HCT116 (cell line): ENCODE measurements at regions not wholly inside any gene's neighbourhood (a gene's known extent, or its start where the extent isn't known, plus 50 kb on each side); places are given as distances from the start of the nearest gene placed in this dataset.
"Not testable (repeated sequence)": the region's sequence is repeated elsewhere in the genome, so short reads cannot be mapped to it uniquely, and the experiment has no call there.

ENCODE experiments used
- ATAC-seq: fragments of 200-7000 bp; cut with Tn5 transposase; 2 replicates; pipeline ENCODE4 v1.9.1; 2020; ENCODE audit warnings: mild to moderate bottlenecking, moderate library complexity
- BruUV-seq: library from RNA; stranded (reverse); fragments of 400-500 nt; replicated peaks from 2 replicates; lab custom pipeline; 2021; lab: Mats Ljungman, UMichigan
- CTCF ChIA-PET: fragments of 300-600 bp; sonication (Branson Sonifier 250); formaldehyde crosslinking; loops from one replicate; lab custom pipeline; 2021; ENCODE audit warnings: antibody characterized with exemption; lab: Charles Lee
- POLR2A ChIA-PET: fragments of 300-600, 350-600 bp; sonication (Branson Sonifier 250); formaldehyde crosslinking; loops from one replicate; lab custom pipeline; 2021; ENCODE audit warnings: antibody characterized with exemption; lab: Charles Lee
- RAD21 ChIA-PET, 2 experiments: fragments of 300-600 bp; sonication (Branson Sonifier 250); formaldehyde crosslinking; loops; one replicate each; lab custom pipeline; 2023; ENCODE audit warnings: low total read pairs in 2 of 2; ENCODE audit not compliant: uncharacterized antibody in 2 of 2, unreplicated experiment in 2 of 2, low non-redundant PET in 1 of 2; lab: Charles Lee
- DNase-seq: peaks from one replicate; pipeline ENCODE4 v3.0.0-alpha.2; 2010; ENCODE audit warnings: low read depth, low spot score
- H2AFZ ChIP-seq: fragments of 200-600 bp; shearing (Covaris generic), sonication (generic); 2 replicates; pipeline ENCODE4 v1.6.1; 2017; ENCODE audit warnings: low read depth, mixed run types, mixed read lengths, antibody characterized with exemption, low read length; ENCODE audit not compliant: poor library complexity, severe bottlenecking
- H3K27ac ChIP-seq: 2 replicates; pipeline ENCODE4 v1.5.1; 2012; ENCODE audit warnings: low read depth, low read length
- H3K27me3 ChIP-seq: fragments of 200-600 bp; sonication (generic); 2 replicates; pipeline ENCODE4 v1.6.1; 2016; ENCODE audit warnings: mixed run types, low read length, mixed read lengths; ENCODE audit not compliant: insufficient read depth
- H3K36me3 ChIP-seq, 2 experiments: fragments of 200-500 bp in 1 of 2; fragments of 200-600 bp in 1 of 2; sonication (Bioruptor generic) in 1 of 2; sonication (generic) in 1 of 2; 2 replicates each; pipeline versions ENCODE4 v1.5.1 to v1.6.1; 2014 to 2016; ENCODE audit warnings: low read length in 2 of 2, inconsistent platforms in 1 of 2, mixed read lengths in 1 of 2, mixed run types in 1 of 2; ENCODE audit not compliant: insufficient read depth in 2 of 2, control insufficient read depth in 1 of 2
- H3K4me1 ChIP-seq, 2 experiments: fragments of 200-600 bp in 1 of 2; sonication (generic) in 1 of 2; 2 replicates each; pipeline versions ENCODE4 v1.5.1 to v1.6.1; 2012 to 2017; ENCODE audit warnings: low read length in 2 of 2, inconsistent platforms in 1 of 2, mild to moderate bottlenecking in 1 of 2, mixed read lengths in 1 of 2, mixed run types in 1 of 2, moderate library complexity in 1 of 2; ENCODE audit not compliant: insufficient read depth in 2 of 2, control insufficient read depth in 1 of 2
- H3K4me2 ChIP-seq: fragments of 200-600 bp; sonication (generic); 2 replicates; pipeline ENCODE4 v1.6.1; 2017; ENCODE audit warnings: mixed run types, low read length, mixed read lengths
- H3K4me3 ChIP-seq, 2 experiments: fragments of 200-600 bp in 1 of 2; sonication (generic) in 1 of 2; replicated peaks in 1 of 2; 2 replicates each; pipeline ENCODE4 v1.5.1; 2011 to 2016; ENCODE audit warnings: low read length in 2 of 2, control low read depth in 1 of 2, low read depth in 1 of 2, mild to moderate bottlenecking in 1 of 2, mixed read lengths in 1 of 2, mixed run types in 1 of 2
- H3K79me2 ChIP-seq: fragments of 200-600 bp; sonication (generic); 2 replicates; pipeline ENCODE4 v1.6.1; 2017; ENCODE audit warnings: mild to moderate bottlenecking, mixed run types, low read length, moderate library complexity, mixed read lengths; ENCODE audit not compliant: insufficient read depth
- H3K9ac ChIP-seq: fragments of 200-600 bp; sonication (generic); 2 replicates; pipeline ENCODE4 v1.6.1; 2016; ENCODE audit warnings: low read length, mixed read lengths
- H3K9me2 ChIP-seq: fragments of 200-600 bp; sonication (generic), shearing (Covaris generic); 2 replicates; pipeline ENCODE4 v1.6.1; 2017; ENCODE audit warnings: mixed run types, mild to moderate bottlenecking, moderate library complexity; ENCODE audit not compliant: insufficient read depth
- H3K9me3 ChIP-seq, 2 experiments: fragments of 200-500 bp in 1 of 2; fragments of 200-600 bp in 1 of 2; sonication (Bioruptor generic) in 1 of 2; sonication (generic) in 1 of 2; 2 replicates each; pipeline ENCODE4 v1.6.1; 2014 to 2017; ENCODE audit warnings: low read length in 2 of 2, mixed read lengths in 2 of 2, inconsistent platforms in 1 of 2, low read depth in 1 of 2, mild to moderate bottlenecking in 1 of 2, mixed run types in 1 of 2, moderate library complexity in 1 of 2; ENCODE audit not compliant: control insufficient read depth in 1 of 2, insufficient read depth in 1 of 2
- H4K20me1 ChIP-seq: fragments of 200-600 bp; sonication (generic), shearing (Covaris generic); 2 replicates; pipeline ENCODE4 v1.6.1; 2017; ENCODE audit warnings: mixed run types, mild to moderate bottlenecking, moderate library complexity; ENCODE audit not compliant: insufficient read depth
- CBX3 ChIP-seq: IDR thresholded peaks from 2 replicates; pipeline ENCODE4 v1.6.1; 2012; ENCODE audit warnings: low read depth
- EGR1 ChIP-seq: IDR thresholded peaks from 2 replicates; pipeline ENCODE4 v1.6.1; 2012; ENCODE audit warnings: low read depth
- EZH2phosphoT487 ChIP-seq: fragments of 200-600 bp; IDR thresholded peaks from 2 replicates; pipeline ENCODE4 v1.6.1; 2018; ENCODE audit warnings: antibody characterized with exemption, borderline replicate concordance
- FOSL1 ChIP-seq: IDR thresholded peaks from 2 replicates; pipeline ENCODE4 v1.6.1; 2012; ENCODE audit warnings: low read depth
- JUND ChIP-seq: IDR thresholded peaks from 2 replicates; pipeline ENCODE4 v1.6.1; 2012
- MAX ChIP-seq: IDR thresholded peaks from 2 replicates; pipeline ENCODE4 v1.6.1; 2012
- SRF ChIP-seq: IDR thresholded peaks from 2 replicates; pipeline ENCODE4 v1.6.1; 2012; ENCODE audit warnings: low read depth
- intact Hi-C: fragments of 100-400 bp; cut with micrococcal nuclease; formaldehyde crosslinking; loops from 2 replicates; pipeline ENCODE4 v1.10.0; 2022
- TF ChIP-seq, protein P1 (sequence below): IDR thresholded peaks from 2 replicates; pipeline ENCODE4 v1.6.1; 2012

DNA sequence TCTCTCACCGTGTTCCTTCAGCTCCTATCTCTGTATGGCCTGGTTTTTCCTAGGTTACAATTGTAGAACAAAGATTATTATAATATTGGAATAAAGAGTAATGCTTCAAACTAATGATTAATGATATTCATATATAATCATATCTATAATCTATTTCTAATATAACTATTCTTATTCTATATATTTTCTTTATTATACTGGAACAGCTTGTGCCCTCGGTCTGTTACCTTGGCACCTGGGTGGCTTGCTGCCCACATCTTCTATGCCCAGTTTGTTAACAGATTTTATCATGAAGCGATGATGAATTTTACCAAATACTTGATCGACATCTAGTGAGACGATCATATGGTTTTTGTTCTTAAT, 363.6 kb upstream of the TYRP1 start:
- no peak overlapping the region for H3K9ac ChIP-seq
- RAD21 ChIA-PET: no interaction called here
- TF ChIP-seq CBX3: no peak
- TF ChIP-seq MAX: no peak
- TF ChIP-seq EGR1: no peak
- TF ChIP-seq FOSL1: no peak
- no peak for TF ChIP-seq SRF
- no peak for TF ChIP-seq EZH2phosphoT487
- no peak for TF ChIP-seq JUND
- TF ChIP-seq, protein P1, sequence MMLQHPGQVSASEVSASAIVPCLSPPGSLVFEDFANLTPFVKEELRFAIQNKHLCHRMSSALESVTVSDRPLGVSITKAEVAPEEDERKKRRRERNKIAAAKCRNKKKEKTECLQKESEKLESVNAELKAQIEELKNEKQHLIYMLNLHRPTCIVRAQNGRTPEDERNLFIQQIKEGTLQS: no peak
- H4K20me1 ChIP-seq: no peaks in the 10 kb centered on the region
- CTCF ChIA-PET: no interaction called here
- intact Hi-C loops: no loop called here
- no TSS peak for BruUV-seq
- H3K36me3 ChIP-seq: no peaks in the 10 kb centered on the region
- H3K4me2 ChIP-seq: no peak overlapping the region
- H3K9me3 ChIP-seq: peaks cover 0 to 8% of the 10 kb centered on the region in 2 experiments; a peak in 2 of 4 replicates
- H2AFZ ChIP-seq: no peak overlapping the region
- POLR2A ChIA-PET: no interaction called here
- no peaks in the 10 kb centered on the region for H3K9me2 ChIP-seq
- no peaks in the 10 kb centered on the region for H3K4me1 ChIP-seq
- no peaks in the 10 kb centered on the region for H3K79me2 ChIP-seq
- no peak overlapping the region for H3K27ac ChIP-seq
- no peak for DNase-seq
- ATAC-seq: no peak
- no peaks in the 10 kb centered on the region for H3K27me3 ChIP-seq
- no peak overlapping the region for H3K4me3 ChIP-seq

- H3K27ac ChIP-seq, POLR2A ChIA-PET, H2AFZ ChIP-seq, H3K4me3 ChIP-seq, H3K9me3 ChIP-seq, DNase-seq, RAD21 ChIA-PET, H3K9ac ChIP-seq, H3K9me2 ChIP-seq, H3K36me3 ChIP-seq, BruUV-seq, H3K4me1 ChIP-seq, intact Hi-C loops, CTCF ChIA-PET, ATAC-seq, H3K4me2 ChIP-seq, H4K20me1 ChIP-seq, H3K27me3 ChIP-seq, H3K79me2 ChIP-seq: not testable (repeated sequence)
Observed at GRCh38 chr9:12333966-12334365, 359.2 kb upstream of the TYRP1 start.
